ENCODE measurements at regions not wholly inside any gene's neighbourhood (a gene's known extent, or its start where the extent isn't known, plus 50 kb on each side); places are given as distances from the start of the nearest gene placed in this dataset.
"Not testable (repeated sequence)": the region's sequence is repeated elsewhere in the genome, so short reads cannot be mapped to it uniquely, and the experiment has no call there.

- in situ Hi-C loops (cut with HindIII; ENCODE audit: low pct_unique_long_range_greater_than_20kb, low sequenced_read_pairs) = no loop called here
- DNase-seq (ENCODE audit: low read depth) = no peak
Observed at GRCh38 chr3:82505079-82505756, 743.8 kb upstream of the GBE1 start.

GRCh38 chr3:82498186-82498585 lies 736.7 kb upstream of the GBE1 start:
- no peak for DNase-seq (ENCODE audit: low read depth)
- in situ Hi-C loops (cut with HindIII; ENCODE audit: low pct_unique_long_range_greater_than_20kb, low sequenced_read_pairs) = no loop called here

- DNase-seq (ENCODE audit: low read depth) = no peak
- in situ Hi-C loops (cut with HindIII; ENCODE audit: low pct_unique_long_range_greater_than_20kb, low sequenced_read_pairs) = no loop called here
Observed at GRCh38 chr3:82496890-82497560, 735.6 kb upstream of the GBE1 start.

GRCh38 chr3:82495655-82496054 lies 734.2 kb upstream of the GBE1 start:
- no peak for DNase-seq (ENCODE audit: low read depth)
- in situ Hi-C loops (cut with HindIII; ENCODE audit: low pct_unique_long_range_greater_than_20kb, low sequenced_read_pairs) = no loop called here

- DNase-seq (ENCODE audit: low read depth) = no peak
- in situ Hi-C loops (cut with HindIII; ENCODE audit: low pct_unique_long_range_greater_than_20kb, low sequenced_read_pairs) = no loop called here
Observed at GRCh38 chr3:82494977-82495489, 733.6 kb upstream of the GBE1 start.

- DNase-seq (ENCODE audit: low read depth) = no peak
- in situ Hi-C loops (cut with HindIII; ENCODE audit: low pct_unique_long_range_greater_than_20kb, low sequenced_read_pairs) = no loop called here
Observed at GRCh38 chr3:82493858-82494257, 732.4 kb upstream of the GBE1 start.

GRCh38 chr3:82475306-82475705 lies 713.9 kb upstream of the GBE1 start:
- DNase-seq (ENCODE audit: low read depth) = no peak
- in situ Hi-C loops (cut with HindIII; ENCODE audit: low pct_unique_long_range_greater_than_20kb, low sequenced_read_pairs) = no loop called here

GRCh38 chr3:82474711-82475110 lies 713.3 kb upstream of the GBE1 start:
- in situ Hi-C loops (cut with HindIII; ENCODE audit: low pct_unique_long_range_greater_than_20kb, low sequenced_read_pairs) = no loop called here
- no peak for DNase-seq (ENCODE audit: low read depth)

- DNase-seq (ENCODE audit: low read depth) = no peak
Observed at GRCh38 chr3:82473864-82474541, 712.6 kb upstream of the GBE1 start.

GRCh38 chr3:82467051-82467450 lies 705.6 kb upstream of the GBE1 start:
- in situ Hi-C loops (cut with HindIII; ENCODE audit: low pct_unique_long_range_greater_than_20kb, low sequenced_read_pairs) = no loop called here
- no peak for DNase-seq (ENCODE audit: low read depth)

More at GRCh38 chr3:82473864-82474541, 712.6 kb upstream of the GBE1 start:
- in situ Hi-C loops (cut with HindIII; ENCODE audit: low pct_unique_long_range_greater_than_20kb, low sequenced_read_pairs) = no loop called here

GRCh38 chr3:82462977-82463376 lies 701.5 kb upstream of the GBE1 start:
- in situ Hi-C loops (cut with HindIII; ENCODE audit: low pct_unique_long_range_greater_than_20kb, low sequenced_read_pairs) = no loop called here
- no peak for DNase-seq (ENCODE audit: low read depth)

- no peak for DNase-seq (ENCODE audit: low read depth)
- in situ Hi-C loops (cut with HindIII; ENCODE audit: low pct_unique_long_range_greater_than_20kb, low sequenced_read_pairs) = no loop called here
Observed at GRCh38 chr3:82461049-82461889, 699.8 kb upstream of the GBE1 start.

- DNase-seq (ENCODE audit: low read depth) = no peak
- in situ Hi-C loops (cut with HindIII; ENCODE audit: low pct_unique_long_range_greater_than_20kb, low sequenced_read_pairs) = no loop called here
Observed at GRCh38 chr3:82448320-82448719, 686.9 kb upstream of the GBE1 start.

GRCh38 chr3:82428821-82429220 lies 667.4 kb upstream of the GBE1 start:
- in situ Hi-C loops (cut with HindIII; ENCODE audit: low pct_unique_long_range_greater_than_20kb, low sequenced_read_pairs); DNase-seq (ENCODE audit: low read depth): not testable (repeated sequence)

- in situ Hi-C loops (cut with HindIII; ENCODE audit: low pct_unique_long_range_greater_than_20kb, low sequenced_read_pairs) = no loop called here
- no peak for DNase-seq (ENCODE audit: low read depth)
Observed at GRCh38 chr3:82424031-82424339, 662.5 kb upstream of the GBE1 start.

- DNase-seq (ENCODE audit: low read depth) = no peak
- in situ Hi-C loops (cut with HindIII; ENCODE audit: low pct_unique_long_range_greater_than_20kb, low sequenced_read_pairs) = no loop called here
Observed at GRCh38 chr3:82423268-82424030, 662.0 kb upstream of the GBE1 start.

- in situ Hi-C loops (cut with HindIII; ENCODE audit: low pct_unique_long_range_greater_than_20kb, low sequenced_read_pairs) = no loop called here
- DNase-seq (ENCODE audit: low read depth) = no peak
Observed at GRCh38 chr3:82416830-82417229, 655.4 kb upstream of the GBE1 start.

GRCh38 chr3:82416349-82416748 lies 654.9 kb upstream of the GBE1 start:
- in situ Hi-C loops (cut with HindIII; ENCODE audit: low pct_unique_long_range_greater_than_20kb, low sequenced_read_pairs) = no loop called here
- no peak for DNase-seq (ENCODE audit: low read depth)
